Hindlimb muscle (tissue), 1 donor: ENCODE measurements at regions not wholly inside any gene's neighbourhood (a gene's known extent, or its start where the extent isn't known, plus 50 kb on each side); places are given as distances from the start of the nearest gene placed in this dataset.
"Not testable (repeated sequence)": the region's sequence is repeated elsewhere in the genome, so short reads cannot be mapped to it uniquely, and the experiment has no call there.

Experiments
- DNase-seq: peaks from one replicate; pipeline ENCODE4 v3.0.0-alpha.2; 2013

DNA sequence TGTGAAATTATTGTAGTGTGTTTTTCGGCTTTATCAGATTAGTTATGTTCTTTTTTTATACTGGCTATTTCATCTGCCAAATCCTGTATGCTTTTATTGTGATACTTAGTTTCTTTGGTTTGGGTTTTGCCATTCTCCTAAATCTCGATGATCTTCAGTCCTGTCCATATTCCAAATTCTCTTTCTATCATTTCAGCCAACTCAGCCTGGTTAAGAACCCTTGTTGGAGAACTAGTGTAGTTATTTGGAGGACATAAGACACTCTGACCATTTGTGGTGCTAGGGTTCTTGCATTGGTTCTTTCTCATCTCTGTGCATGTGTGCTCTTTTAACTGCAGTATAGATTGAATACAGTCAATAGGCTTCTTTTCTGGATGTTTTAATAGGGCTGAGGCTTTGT is 187.0 kb upstream of the CCNH start:
- no peak for DNase-seq

GRCh38 chr5:87598460-87598859 is 185.7 kb upstream of the CCNH start:
- no peak for DNase-seq

- DNase-seq = no peak
Measured at GRCh38 chr5:87594566-87594965, 181.8 kb upstream of the CCNH start.

- no peak for DNase-seq
Measured at GRCh38 chr5:87589587-87589986, 176.9 kb upstream of the CCNH start.

GRCh38 chr5:87588316-87588715 is 175.6 kb upstream of the CCNH start:
- no peak for DNase-seq

DNA sequence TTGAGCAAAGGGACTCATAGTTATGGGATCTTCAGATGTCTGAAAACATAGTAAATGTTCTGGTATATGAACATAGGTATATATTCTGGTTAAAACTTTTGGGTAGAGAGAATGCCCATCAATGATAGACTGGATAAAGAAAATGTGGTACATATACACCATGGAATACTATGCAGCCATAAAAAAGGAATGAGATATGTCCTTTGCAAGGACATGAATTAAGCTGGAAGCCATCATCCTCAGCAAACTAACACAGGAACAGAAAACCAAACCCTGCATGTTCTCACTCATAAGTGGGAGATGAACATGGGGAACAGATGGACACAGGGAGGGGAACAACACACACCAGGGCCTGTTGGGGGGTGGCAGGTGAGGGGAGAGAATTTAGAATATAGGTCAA is 171.0 kb upstream of the CCNH start:
- DNase-seq = not testable (repeated sequence)

GRCh38 chr5:87582149-87582548 is 169.4 kb upstream of the CCNH start:
- DNase-seq = no peak

DNA sequence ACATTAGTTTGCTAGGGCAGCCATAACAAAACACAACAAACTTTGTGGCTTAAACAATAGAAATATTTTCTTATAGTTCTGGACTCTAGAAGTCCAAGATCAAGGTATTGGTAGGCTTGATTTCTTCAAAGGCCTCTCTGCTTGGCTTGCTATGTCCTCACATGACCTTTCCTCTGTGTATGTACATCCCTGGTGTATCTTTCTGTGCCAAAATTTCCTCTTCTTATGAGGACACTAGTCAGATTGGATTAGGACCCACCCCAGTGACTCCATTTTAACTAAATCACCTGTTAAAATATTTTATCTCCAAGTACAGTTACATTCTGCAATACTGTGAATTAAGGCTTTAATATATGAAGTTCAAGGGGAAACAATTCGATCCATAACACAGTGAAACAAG is 168.9 kb upstream of the CCNH start:
- DNase-seq = no peak

DNA sequence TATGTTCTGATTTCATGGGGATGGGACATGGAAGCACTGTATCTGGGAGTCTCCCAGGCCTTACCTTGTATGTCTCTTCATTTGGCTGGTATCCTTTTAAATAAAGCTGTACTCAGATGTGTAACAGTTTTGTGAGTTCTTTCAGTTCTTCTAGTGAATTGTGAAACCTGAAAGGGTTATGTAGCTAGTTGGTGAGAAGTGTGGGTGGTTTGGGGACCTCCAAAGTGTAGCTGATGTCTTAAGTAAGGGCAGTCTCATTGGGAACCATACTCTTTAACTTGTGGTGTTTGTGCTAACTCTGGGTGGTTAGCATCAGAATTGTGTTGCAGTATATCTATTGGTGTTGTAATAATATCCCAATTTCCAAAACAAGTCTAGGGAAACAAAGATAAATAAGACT is 166.9 kb upstream of the CCNH start:
- no peak for DNase-seq

DNA sequence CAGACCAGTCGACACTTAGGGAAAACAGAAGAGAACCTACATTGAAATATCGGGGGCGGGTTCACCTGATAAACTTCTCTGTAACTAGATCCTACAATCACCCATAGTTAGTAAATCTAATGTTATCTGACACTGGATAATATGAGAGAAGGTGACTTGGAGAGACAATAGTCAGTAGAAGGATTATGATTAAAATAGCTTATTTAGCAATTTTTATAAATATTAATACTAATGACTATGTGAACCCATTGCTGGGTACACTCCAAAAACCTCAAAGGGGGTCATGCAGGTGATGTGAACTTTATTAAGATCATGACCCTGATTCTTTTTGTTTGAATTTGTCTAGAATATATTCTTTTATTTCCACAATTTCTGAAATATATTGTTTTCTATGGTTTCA is 164.1 kb upstream of the CCNH start:
- no peak for DNase-seq

DNA sequence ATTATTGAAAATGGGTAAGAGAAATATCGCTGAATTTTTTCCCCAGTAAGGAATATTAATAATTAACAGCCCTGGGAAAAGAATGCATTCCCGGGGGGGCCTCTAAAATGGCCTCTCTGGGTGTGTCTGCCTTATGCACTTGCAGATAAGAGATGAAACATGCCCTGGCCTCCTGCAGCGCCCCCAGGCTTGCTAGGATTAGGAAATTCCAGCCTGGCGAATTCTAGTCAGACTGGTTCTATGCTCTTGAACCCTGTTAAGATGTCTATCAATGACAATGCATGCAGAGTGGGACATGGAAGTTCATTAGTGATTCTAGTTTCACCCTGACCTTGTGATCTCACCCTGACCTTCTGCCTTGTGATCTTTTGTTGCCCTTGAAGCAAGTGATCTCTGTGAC is 163.6 kb upstream of the CCNH start:
- DNase-seq = not testable (repeated sequence)

DNA sequence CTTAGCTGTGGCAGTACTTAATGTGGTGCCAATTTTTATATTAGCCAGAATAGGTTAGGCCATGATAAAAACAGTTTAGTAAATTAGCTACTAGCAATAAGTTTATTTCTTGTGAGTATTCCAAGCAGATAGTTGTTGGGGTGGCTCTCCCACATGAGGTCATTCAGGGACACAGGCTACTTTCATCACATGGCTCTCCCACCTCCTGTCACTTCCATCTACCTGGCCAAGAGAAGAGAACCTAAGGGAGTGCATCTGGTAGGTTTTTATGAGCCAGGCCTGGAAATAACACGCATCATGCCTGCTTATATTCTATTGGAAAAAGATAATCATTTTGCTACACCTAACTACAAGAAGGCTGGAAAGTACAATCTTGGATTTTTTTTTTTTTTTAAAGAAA is 161.4 kb upstream of the CCNH start:
- DNase-seq = no peak

GRCh38 chr5:87572611-87573010 is 159.9 kb upstream of the CCNH start:
- DNase-seq = no peak

GRCh38 chr5:87572090-87572489 is 159.4 kb upstream of the CCNH start:
- DNase-seq = no peak

- DNase-seq = no peak
Measured at GRCh38 chr5:87570366-87570765, 157.6 kb upstream of the CCNH start.

- DNase-seq = no peak
Measured at GRCh38 chr5:87562068-87562467, 149.3 kb upstream of the CCNH start.

DNA sequence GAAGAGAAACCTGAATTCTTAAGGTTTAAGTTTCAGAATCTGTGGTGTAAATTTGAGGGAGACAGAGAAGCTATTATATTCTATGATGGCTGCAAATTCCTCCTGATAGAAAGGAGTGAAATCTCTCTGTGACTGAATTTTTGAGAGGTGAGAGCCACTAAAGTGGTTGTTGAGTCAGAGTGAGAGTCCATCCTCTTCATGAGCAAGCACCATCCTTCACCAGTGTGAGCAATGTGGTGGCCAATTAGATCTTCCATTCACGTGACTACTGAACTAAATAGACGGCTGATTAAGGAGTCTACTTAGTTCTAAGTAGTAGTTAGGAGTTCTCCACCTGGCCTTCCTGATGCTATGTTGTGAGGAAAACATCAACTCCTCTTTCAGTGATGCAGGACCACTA is 147.8 kb upstream of the CCNH start:
- DNase-seq = no peak

DNA sequence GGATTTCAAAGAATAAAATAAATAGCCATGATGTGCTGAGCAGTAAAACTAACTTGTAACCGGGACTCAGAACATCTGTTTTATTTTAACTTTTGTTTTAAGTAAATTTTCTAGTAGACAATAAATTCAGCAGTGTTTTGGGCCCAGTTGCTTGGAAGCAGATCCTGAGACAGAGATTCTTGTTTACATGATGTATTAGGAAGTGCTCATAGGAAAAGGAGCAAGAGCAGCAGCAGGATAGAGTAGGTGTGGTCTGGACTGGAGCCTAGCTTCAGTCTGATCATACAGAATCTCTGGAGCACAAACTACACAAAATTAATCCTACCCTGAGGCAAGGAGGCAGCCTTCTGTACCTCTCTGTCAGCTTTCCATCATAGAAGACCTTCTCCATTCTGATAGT is 139.2 kb upstream of the CCNH start:
- peak; percentile 42 for DNase-seq

- peak; percentile 21 for DNase-seq
Measured at GRCh38 chr5:87541676-87542075, 128.9 kb upstream of the CCNH start.

DNA sequence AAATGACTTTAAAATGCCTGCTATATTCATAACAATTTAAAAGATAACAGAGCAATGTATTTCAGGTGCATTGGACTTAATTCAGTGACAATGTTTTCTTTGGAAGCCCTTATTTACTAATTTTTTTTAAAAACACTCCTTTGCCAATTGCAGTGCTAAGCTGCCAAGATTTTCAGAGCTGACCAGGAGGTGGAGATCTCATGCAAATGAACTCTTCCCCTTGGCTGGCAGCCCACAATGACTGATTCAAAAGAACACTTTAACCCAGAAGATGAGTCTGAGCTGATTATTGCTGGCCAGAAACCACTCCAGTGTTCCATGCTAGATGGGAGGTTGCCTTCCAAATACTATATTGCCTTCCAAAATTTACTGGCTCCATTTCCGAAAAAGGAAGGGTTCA is 128.3 kb upstream of the CCNH start:
- DNase-seq = peak; percentile 81

DNA sequence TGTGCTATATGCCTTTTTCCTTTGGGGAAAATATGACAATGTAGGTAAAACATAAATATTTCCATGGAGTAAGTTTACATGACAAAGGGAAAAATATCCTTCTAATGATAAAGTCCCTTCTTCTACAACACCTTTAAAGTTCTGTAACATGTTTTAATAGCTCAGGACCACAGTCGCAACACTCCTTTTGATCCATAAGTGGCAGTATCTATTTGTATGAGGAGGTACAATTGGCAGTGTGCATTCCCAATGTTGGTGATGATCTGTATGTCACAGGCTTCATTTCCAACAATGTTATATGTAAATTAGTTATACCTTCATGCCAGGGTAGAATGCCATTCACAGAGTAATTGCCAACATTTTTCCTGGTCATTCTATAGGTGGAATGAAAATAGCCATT is 127.1 kb upstream of the CCNH start:
- DNase-seq = no peak

- DNase-seq = no peak
Measured at GRCh38 chr5:87536365-87536764, 123.6 kb upstream of the CCNH start.

- no peak for DNase-seq
Measured at GRCh38 chr5:87535706-87536105, 123.0 kb upstream of the CCNH start.

DNA sequence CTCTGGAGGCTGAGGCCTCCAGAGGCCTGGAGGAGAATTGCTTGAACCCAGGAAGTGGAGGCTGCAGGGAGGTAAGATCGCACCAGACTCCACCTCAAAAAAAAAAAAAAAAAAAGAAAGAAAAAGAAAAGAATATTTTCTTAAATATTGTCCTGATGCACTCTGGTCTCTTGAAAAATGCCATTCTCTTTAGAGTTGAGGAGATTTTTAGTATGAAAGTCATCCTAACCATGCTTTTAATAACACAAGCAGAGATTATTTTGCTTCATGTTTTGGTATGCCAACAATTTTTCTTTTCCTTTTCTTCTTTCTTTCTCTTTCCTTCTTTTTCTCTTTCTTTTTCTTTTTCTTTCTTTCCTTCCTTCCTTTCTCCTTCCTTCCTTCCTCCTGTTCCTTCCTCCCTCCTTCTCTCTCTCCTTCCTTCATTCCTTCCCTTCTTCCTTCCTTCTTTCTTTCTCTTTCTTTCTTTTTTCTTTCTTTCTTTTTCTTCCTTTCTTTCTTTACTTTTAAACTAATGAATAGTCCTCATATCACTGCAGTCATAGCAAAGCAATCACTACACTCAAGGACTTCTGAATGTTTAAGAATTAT is 116.9 kb upstream of the CCNH start:
- DNase-seq = no peak

DNA sequence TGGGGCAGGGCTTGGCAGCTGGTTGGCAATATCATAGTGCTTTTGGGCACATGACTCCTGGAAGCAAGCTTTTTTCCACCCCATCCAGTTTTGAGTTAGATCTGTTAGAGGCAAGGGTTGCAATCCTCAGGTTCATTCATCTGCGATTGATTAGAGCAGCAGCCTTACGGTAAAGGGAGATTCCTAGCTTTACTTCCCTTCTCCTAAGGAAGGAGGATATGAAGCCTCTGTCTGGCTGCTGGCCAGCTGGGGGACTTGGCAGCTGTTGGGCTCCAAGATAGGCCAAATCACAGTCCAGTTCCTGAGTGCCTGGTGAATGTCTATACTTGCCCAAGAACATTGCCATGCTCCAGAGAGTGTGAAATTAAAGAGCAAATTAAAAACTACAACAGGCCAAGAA is 113.4 kb upstream of the CCNH start:
- DNase-seq = no peak

- DNase-seq = no peak
Measured at GRCh38 chr5:87524217-87524616, 111.5 kb upstream of the CCNH start.
